ENCODE measurements at regions not wholly inside any gene's neighbourhood (a gene's known extent, or its start where the extent isn't known, plus 50 kb on each side); places are given as distances from the start of the nearest gene placed in this dataset.

DNA sequence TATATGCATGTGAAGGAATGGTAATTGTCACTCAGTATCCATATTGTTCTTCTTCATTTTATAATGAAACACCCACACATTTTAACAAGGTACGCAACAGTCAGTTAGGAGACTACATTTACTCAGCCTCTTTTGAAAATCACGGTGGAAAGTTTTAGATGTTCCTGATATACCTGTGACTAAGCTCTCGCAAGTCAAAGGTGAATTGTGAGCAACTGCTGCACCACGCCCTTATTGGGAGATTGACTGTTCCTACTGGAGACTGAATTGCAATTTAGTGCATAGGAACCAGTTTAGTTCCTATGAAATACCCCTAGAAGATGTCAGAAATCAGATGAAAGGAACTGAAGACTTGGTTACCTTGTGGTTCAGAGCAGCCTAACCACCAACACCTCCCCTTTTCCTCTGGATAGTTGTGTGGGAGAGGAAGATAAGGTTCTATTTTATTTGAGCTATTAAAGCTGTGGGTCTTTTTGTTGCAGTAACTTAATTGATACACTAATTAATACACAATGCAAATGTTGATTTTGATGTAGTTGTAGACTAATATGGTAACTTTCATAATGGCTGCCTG is 1280.5 kb upstream of the CDH2 start:
- no peak for TF ChIP-seq CTCF (IDR thresholded peaks at IDR 0.05)

DNA sequence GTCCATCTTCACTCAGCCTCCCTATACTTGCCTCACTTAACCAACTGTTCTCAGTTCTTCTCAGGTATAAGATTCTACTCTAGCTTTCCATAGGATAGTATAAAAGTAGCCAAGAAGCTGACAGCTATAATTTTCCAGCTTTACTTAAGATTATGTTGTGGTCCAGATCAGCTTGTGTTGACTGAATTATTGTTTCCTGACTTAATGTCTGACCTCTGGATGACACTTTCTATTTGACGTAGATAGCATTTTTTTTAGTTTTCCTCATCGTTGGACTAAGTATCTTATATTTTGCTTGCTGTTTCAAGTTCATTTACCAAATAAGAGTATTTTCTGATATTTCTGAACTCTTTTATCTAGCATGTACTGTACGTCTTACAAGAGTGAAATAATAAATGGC is 1272.5 kb upstream of the CDH2 start:
- TF ChIP-seq CTCF (IDR thresholded peaks at IDR 0.05): no peak

GRCh38 chr18:29439398-29439797 is 1262.5 kb upstream of the CDH2 start:
- peak; percentile 37; the same call in 1 of the 2 replicates for TF ChIP-seq CTCF (IDR thresholded peaks at IDR 0.05)

DNA sequence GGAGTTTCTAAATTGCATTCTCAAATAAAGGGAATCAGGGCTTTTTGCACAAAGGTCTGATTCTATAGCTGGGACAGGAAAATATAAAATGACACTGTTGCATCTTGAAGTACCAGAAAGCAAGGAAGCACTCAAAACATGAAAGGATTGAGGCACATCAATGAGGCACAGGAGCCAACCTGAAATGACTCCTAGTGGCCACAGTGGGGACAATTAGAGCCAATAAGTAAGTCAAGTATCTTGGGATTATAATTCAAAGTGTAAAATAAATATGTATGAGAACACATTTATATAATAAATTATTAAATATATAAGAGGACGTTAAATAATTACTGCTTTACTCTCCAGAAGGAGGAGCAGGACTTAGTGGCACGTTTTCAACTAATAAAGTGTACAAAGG is 1259.5 kb upstream of the CDH2 start:
- peak; percentile 12; the same call in 1 of the 2 replicates for TF ChIP-seq CTCF (IDR thresholded peaks at IDR 0.05)

- no peak for TF ChIP-seq CTCF (IDR thresholded peaks at IDR 0.05)
These were observed 1257.7 kb upstream of the CDH2 start for GRCh38 chr18:29434650-29435049.

GRCh38 chr18:29430416-29430815 is 1253.5 kb upstream of the CDH2 start:
- TF ChIP-seq CTCF (IDR thresholded peaks at IDR 0.05): no peak

GRCh38 chr18:29418136-29418535 is 1241.2 kb upstream of the CDH2 start:
- no peak for TF ChIP-seq CTCF (IDR thresholded peaks at IDR 0.05)

DNA sequence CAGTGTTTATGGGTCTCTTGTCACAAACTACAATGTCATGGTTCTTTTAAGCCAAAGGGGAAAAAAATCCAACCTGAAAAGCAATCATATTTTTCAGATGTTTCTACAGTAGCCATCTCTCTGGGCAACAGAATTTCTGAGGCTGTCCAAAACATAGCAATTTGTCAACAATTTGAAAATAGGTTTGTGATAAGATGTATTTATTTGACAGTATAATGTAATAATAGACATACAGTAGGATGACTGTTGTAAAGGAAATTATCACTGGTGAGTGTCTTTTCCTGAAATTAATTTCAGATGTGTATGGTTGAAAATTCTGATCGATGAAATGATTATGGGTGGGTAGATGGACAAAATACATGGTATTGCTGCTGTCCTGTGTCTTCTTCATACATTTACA is 1230.1 kb upstream of the CDH2 start:
- no peak for TF ChIP-seq CTCF (IDR thresholded peaks at IDR 0.05)
